GM12878 (cell line): ENCODE measurements at regions not wholly inside any gene's neighbourhood (a gene's known extent, or its start where the extent isn't known, plus 50 kb on each side); places are given as distances from the start of the nearest gene placed in this dataset.

ENCODE experiments used
- ATAC-seq: fragments of 200-7000 bp; cut with Tn5 transposase; 3 replicates; pipeline ENCODE4 v1.9.1; 2020; ENCODE audit warnings: mild to moderate bottlenecking, moderate library complexity
- BruUV-seq: library from RNA; stranded (reverse); fragments of 400-500 nt; replicated peaks from 2 replicates; lab custom pipeline; 2021; lab: Mats Ljungman, UMichigan
- CTCF ChIA-PET: fragments of 300-600 bp; sonication (Branson Sonifier 250); formaldehyde crosslinking; extraction: SDS; loops from one replicate; lab custom pipeline; 2021; ENCODE audit warnings: inconsistent platforms; lab: Yijun Ruan, JAX
- POLR2A ChIA-PET: fragments of 350-600 bp; formaldehyde crosslinking; extraction: SDS; loops from one replicate; lab custom pipeline; 2021; ENCODE audit warnings: inconsistent platforms; lab: Charles Lee
- RAD21 ChIA-PET: fragments of 300-600 bp; sonication (Branson Sonifier 250); formaldehyde crosslinking; loops from one replicate; lab custom pipeline; 2023; ENCODE audit warnings: antibody characterized with exemption; ENCODE audit not compliant: unreplicated experiment; lab: Charles Lee
- SMC1A ChIA-PET: fragments of 300-600 bp; sonication (Branson Sonifier 250); formaldehyde crosslinking; loops from one replicate; lab custom pipeline; 2023; ENCODE audit not compliant: unreplicated experiment, uncharacterized antibody; lab: Charles Lee
- DNase-seq: peaks from one replicate; pipeline ENCODE4 v3.0.0-alpha.2; 2011; ENCODE audit warnings: low read depth, low spot score
- FAIRE-seq: peaks from 3 replicates; lab custom pipeline; 2011; peaks lifted over from hg19 to GRCh38; lab: Jason Lieb, UNC
- H2AFZ ChIP-seq: 2 replicates; pipeline ENCODE4 v1.6.0; 2011; ENCODE audit warnings: low read depth, low read length, control low read depth; ENCODE audit not compliant: control insufficient read depth
- H3K27ac ChIP-seq: 2 replicates; pipeline ENCODE4 v1.5.1; 2011; ENCODE audit warnings: control low read depth; ENCODE audit not compliant: control insufficient read depth, insufficient read depth
- H3K27me3 ChIP-seq, 2 experiments: replicated peaks in 1 of 2; 2 replicates each; pipeline versions ENCODE4 v1.6.0 to v1.6.1; 2011; ENCODE audit warnings: low read length in 1 of 2; ENCODE audit not compliant: control insufficient read depth in 2 of 2, insufficient read depth in 2 of 2
- H3K36me3 ChIP-seq, 2 experiments: 2 replicates each; pipeline ENCODE4 v1.5.1; 2011; ENCODE audit warnings: low read length in 1 of 2; ENCODE audit not compliant: control insufficient read depth in 2 of 2, insufficient read depth in 2 of 2
- H3K4me1 ChIP-seq: 2 replicates; pipeline ENCODE4 v1.6.1; 2011; ENCODE audit warnings: mild to moderate bottlenecking, low read length, moderate library complexity, mixed read lengths; ENCODE audit not compliant: control insufficient read depth, insufficient read depth
- H3K4me2 ChIP-seq: 2 replicates; pipeline ENCODE4 v1.6.0; 2011; ENCODE audit warnings: control low read depth; ENCODE audit not compliant: control insufficient read depth, insufficient read depth
- H3K4me3 ChIP-seq: fragments of 200-600 bp; sonication (generic); 2 replicates; pipeline ENCODE4 v1.5.1; 2016
- H3K79me2 ChIP-seq: 2 replicates; pipeline ENCODE4 v1.6.0; 2011; ENCODE audit warnings: low read length; ENCODE audit not compliant: control insufficient read depth, insufficient read depth
- H3K9ac ChIP-seq: 2 replicates; pipeline ENCODE4 v1.8.0; 2011; ENCODE audit warnings: low read length, control low read depth, mixed read lengths; ENCODE audit not compliant: control insufficient read depth, insufficient read depth
- H3K9me3 ChIP-seq: replicated peaks from 3 replicates; pipeline ENCODE4 v1.5.1; 2011; ENCODE audit warnings: mild to moderate bottlenecking, low read length; ENCODE audit not compliant: control insufficient read depth, insufficient read depth
- H4K20me1 ChIP-seq: 2 replicates; pipeline ENCODE4 v1.6.0; 2011; ENCODE audit not compliant: control insufficient read depth, insufficient read depth
- BHLHE40 ChIP-seq, 2 experiments: fragments of 450-650 bp in 1 of 2; IDR thresholded peaks; 2 replicates each; pipeline ENCODE4 v1.6.1; 2011 to 2017; ENCODE audit warnings: low read depth in 2 of 2, borderline replicate concordance in 1 of 2, improper control_type of control experiment in 1 of 2, low read length in 1 of 2, mild to moderate bottlenecking in 1 of 2
- CREB1 ChIP-seq: IDR thresholded peaks from 2 replicates; pipeline ENCODE4 v1.6.1; 2012; ENCODE audit warnings: low read depth, mild to moderate bottlenecking, inconsistent platforms
- FOS ChIP-seq: IDR thresholded peaks from 3 replicates; pipeline ENCODE4 v1.6.1; 2011; ENCODE audit warnings: borderline replicate concordance; ENCODE audit not compliant: insufficient read length; ENCODE audit errors: extremely low read depth
- NR2C1 ChIP-seq: fragments of 450-650 bp; IDR thresholded peaks from 2 replicates; pipeline ENCODE4 v1.6.1; 2017; ENCODE audit warnings: antibody characterized with exemption, mild to moderate bottlenecking, moderate library complexity
- POLR2AphosphoS2 ChIP-seq: IDR thresholded peaks from 2 replicates; pipeline ENCODE4 v1.6.1; 2011; ENCODE audit warnings: low read depth, mild to moderate bottlenecking, low read length, improper control_type of control experiment, moderate library complexity
- SPI1 ChIP-seq: IDR thresholded peaks from 2 replicates; pipeline ENCODE4 v1.6.1; 2011; ENCODE audit warnings: low read depth, mild to moderate bottlenecking, low read length, moderate library complexity, borderline replicate concordance; ENCODE audit not compliant: insufficient read depth
- SREBF1 ChIP-seq: IDR thresholded peaks from 2 replicates; pipeline ENCODE4 v1.6.1; 2012; ENCODE audit warnings: mild to moderate bottlenecking, low read length
- ZNF384 ChIP-seq: IDR thresholded peaks from 2 replicates; pipeline ENCODE4 v1.6.1; 2012; ENCODE audit warnings: low read depth, mild to moderate bottlenecking, low read length, improper control_type of control experiment, borderline replicate concordance
- ZSCAN29 ChIP-seq: fragments of 450-650 bp; IDR thresholded peaks from 2 replicates; pipeline ENCODE4 v1.6.1; 2017; ENCODE audit warnings: mild to moderate bottlenecking, moderate library complexity
- WGBS: methylation state at CpG from one replicate; pipeline ENCODE4 v1.1.6; 2016; ENCODE audit warnings: low lambda C conversion rate; ENCODE audit not compliant: insufficient replicate concordance, insufficient coverage; ENCODE audit errors: missing lambda C conversion rate; 5-methylcytosine and 5-hydroxymethylcytosine counted together
- in situ Hi-C: fragments of 300-500 bp; cut with MboI; formaldehyde crosslinking; loops from 9 replicates; pipeline ENCODE4 v1.14.3; 2018; ENCODE audit warnings: mixed read lengths
- intact Hi-C: fragments of 100-400 bp; cut with micrococcal nuclease; formaldehyde crosslinking; loops from one replicate; pipeline ENCODE4 v1.14.2; 2022; ENCODE audit not compliant: unreplicated experiment
- TF ChIP-seq, protein P1 (sequence below): fragments of 450-650 bp; formaldehyde crosslinking; IDR thresholded peaks from 2 replicates; pipeline ENCODE4 v1.5.0; 2022; ENCODE audit warnings: mild to moderate bottlenecking, missing genetic modification characterization
- TF ChIP-seq, protein P2 (sequence below): IDR thresholded peaks from 2 replicates; pipeline ENCODE4 v1.6.1; 2012; ENCODE audit warnings: low read depth, low read length, improper control_type of control experiment
- TF ChIP-seq, protein P3 (sequence below): fragments of 450-650 bp; IDR thresholded peaks from 2 replicates; pipeline ENCODE4 v1.6.1; 2016; ENCODE audit warnings: mild to moderate bottlenecking
- TF ChIP-seq, protein P4 (sequence below): IDR thresholded peaks from 2 replicates; pipeline ENCODE4 v1.6.1; 2012; ENCODE audit warnings: low read depth, low read length, improper control_type of control experiment

DNA sequence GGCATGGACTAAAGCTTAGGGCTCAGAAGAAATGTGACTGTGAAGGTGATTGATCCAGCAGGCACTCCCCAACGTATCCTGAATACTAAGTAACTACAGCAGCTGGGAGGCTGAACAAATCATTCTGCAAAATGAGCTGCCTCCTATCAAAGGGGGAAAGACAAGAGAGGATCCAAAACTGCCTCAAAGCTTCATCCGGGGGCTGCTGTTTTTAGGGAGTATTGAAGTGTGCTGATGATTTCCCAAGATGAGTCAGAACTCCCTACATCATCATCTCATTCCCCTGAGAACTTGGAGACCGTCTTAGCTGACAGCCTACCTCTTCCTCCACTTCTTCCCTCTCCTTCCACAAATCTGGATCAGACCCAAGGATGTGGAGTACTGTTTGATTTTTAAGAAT is 108.4 kb upstream of the GRAMD1B start:
- ATAC-seq (no peak), FAIRE-seq (no peak), DNase-seq (no peak)
- no peaks in the 10 kb centered on the region for H3K27me3 ChIP-seq
- ChIA-PET POLR2A (no interaction called here), RAD21 (interaction anchor here (1.1 kb wide), 1 partner anchor 41 kb away, joined by 3 read pairs; no protein-coding TSS in a partner anchor), CTCF (interaction anchor here (0.9 kb wide), 1 partner anchor 191 kb away, joined by 3 read pairs; no protein-coding TSS in a partner anchor), SMC1A (interaction anchor here (1.1 to 1.2 kb wide), 2 partner anchors 18 to 157 kb away, joined by 3 to 4 read pairs; no protein-coding TSS in a partner anchor)
- no peaks in the 10 kb centered on the region for H3K79me2 ChIP-seq
- H2AFZ ChIP-seq: no peak overlapping the region
- no peak overlapping the region for H3K4me2 ChIP-seq
- H4K20me1 ChIP-seq: no peaks in the 10 kb centered on the region
- H3K4me3 ChIP-seq: no peak overlapping the region
- no peaks in the 10 kb centered on the region for H3K4me1 ChIP-seq
- intact Hi-C loops: no loop called here
- in situ Hi-C loops: no loop called here
- H3K36me3 ChIP-seq: no peaks in the 10 kb centered on the region
- H3K27ac ChIP-seq: no peak overlapping the region
- TF ChIP-seq, protein P1, sequence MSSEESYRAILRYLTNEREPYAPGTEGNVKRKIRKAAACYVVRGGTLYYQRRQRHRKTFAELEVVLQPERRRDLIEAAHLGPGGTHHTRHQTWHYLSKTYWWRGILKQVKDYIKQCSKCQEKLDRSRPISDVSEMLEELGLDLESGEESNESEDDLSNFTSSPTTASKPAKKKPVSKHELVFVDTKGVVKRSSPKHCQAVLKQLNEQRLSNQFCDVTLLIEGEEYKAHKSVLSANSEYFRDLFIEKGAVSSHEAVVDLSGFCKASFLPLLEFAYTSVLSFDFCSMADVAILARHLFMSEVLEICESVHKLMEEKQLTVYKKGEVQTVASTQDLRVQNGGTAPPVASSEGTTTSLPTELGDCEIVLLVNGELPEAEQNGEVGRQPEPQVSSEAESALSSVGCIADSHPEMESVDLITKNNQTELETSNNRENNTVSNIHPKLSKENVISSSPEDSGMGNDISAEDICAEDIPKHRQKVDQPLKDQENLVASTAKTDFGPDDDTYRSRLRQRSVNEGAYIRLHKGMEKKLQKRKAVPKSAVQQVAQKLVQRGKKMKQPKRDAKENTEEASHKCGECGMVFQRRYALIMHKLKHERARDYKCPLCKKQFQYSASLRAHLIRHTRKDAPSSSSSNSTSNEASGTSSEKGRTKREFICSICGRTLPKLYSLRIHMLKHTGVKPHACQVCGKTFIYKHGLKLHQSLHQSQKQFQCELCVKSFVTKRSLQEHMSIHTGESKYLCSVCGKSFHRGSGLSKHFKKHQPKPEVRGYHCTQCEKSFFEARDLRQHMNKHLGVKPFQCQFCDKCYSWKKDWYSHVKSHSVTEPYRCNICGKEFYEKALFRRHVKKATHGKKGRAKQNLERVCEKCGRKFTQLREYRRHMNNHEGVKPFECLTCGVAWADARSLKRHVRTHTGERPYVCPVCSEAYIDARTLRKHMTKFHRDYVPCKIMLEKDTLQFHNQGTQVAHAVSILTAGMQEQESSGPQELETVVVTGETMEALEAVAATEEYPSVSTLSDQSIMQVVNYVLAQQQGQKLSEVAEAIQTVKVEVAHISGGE (CRISPR knock-in tag): no peak
- TF ChIP-seq SREBF1 (no peak), NR2C1 (no peak), SPI1 (no peak), ZNF384 (no peak), POLR2AphosphoS2 (no peak), FOS (no peak), BHLHE40 (IDR thresholded peaks at IDR 0.05; ENCODE audit: borderline replicate concordance in 1 of 2, low read depth in 2 of 2, low read length in 1 of 2) (no peak), CREB1 (no peak), ZSCAN29 (no peak)
- TF ChIP-seq, protein P2, sequence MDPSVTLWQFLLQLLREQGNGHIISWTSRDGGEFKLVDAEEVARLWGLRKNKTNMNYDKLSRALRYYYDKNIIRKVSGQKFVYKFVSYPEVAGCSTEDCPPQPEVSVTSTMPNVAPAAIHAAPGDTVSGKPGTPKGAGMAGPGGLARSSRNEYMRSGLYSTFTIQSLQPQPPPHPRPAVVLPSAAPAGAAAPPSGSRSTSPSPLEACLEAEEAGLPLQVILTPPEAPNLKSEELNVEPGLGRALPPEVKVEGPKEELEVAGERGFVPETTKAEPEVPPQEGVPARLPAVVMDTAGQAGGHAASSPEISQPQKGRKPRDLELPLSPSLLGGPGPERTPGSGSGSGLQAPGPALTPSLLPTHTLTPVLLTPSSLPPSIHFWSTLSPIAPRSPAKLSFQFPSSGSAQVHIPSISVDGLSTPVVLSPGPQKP: no peak
- TF ChIP-seq, protein P3, sequence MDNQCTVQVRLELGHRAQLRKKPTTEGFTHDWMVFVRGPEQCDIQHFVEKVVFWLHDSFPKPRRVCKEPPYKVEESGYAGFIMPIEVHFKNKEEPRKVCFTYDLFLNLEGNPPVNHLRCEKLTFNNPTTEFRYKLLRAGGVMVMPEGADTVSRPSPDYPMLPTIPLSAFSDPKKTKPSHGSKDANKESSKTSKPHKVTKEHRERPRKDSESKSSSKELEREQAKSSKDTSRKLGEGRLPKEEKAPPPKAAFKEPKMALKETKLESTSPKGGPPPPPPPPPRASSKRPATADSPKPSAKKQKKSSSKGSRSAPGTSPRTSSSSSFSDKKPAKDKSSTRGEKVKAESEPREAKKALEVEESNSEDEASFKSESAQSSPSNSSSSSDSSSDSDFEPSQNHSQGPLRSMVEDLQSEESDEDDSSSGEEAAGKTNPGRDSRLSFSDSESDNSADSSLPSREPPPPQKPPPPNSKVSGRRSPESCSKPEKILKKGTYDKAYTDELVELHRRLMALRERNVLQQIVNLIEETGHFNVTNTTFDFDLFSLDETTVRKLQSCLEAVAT: no peak
- TF ChIP-seq, protein P4, sequence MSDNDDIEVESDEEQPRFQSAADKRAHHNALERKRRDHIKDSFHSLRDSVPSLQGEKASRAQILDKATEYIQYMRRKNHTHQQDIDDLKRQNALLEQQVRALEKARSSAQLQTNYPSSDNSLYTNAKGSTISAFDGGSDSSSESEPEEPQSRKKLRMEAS: no peak
- no TSS peak for BruUV-seq
- WGBS: 16% methylated on average over 3 of the region's 3 CpGs
- H3K9ac ChIP-seq: no peak overlapping the region
- H3K9me3 ChIP-seq: no peaks in the 10 kb centered on the region
